ENCODE measurements at regions not wholly inside any gene's neighbourhood (a gene's known extent, or its start where the extent isn't known, plus 50 kb on each side); places are given as distances from the start of the nearest gene placed in this dataset.

- no peak for DNase-seq (ENCODE audit: low read depth in 2 of 2)
Measured at GRCh38 chr1:222105861-222106260, 364.0 kb upstream of the DUSP10 start.

GRCh38 chr1:222105393-222105737 lies 363.5 kb upstream of the DUSP10 start:
- DNase-seq (ENCODE audit: low read depth in 2 of 2) = no peak

GRCh38 chr1:222104694-222105392 lies 363.0 kb upstream of the DUSP10 start:
- DNase-seq (ENCODE audit: low read depth in 2 of 2) = no peak

- no peak for DNase-seq (ENCODE audit: low read depth in 2 of 2)
Measured at GRCh38 chr1:222104097-222104496, 362.2 kb upstream of the DUSP10 start.

GRCh38 chr1:222099746-222100145 lies 357.9 kb upstream of the DUSP10 start:
- no peak for DNase-seq (ENCODE audit: low read depth in 2 of 2)

- no peak for DNase-seq (ENCODE audit: low read depth in 2 of 2)
Measured at GRCh38 chr1:222098404-222098803, 356.5 kb upstream of the DUSP10 start.

GRCh38 chr1:222097588-222097987 lies 355.7 kb upstream of the DUSP10 start:
- no peak for DNase-seq (ENCODE audit: low read depth in 2 of 2)

GRCh38 chr1:222096883-222097282 lies 355.0 kb upstream of the DUSP10 start:
- no peak for DNase-seq (ENCODE audit: low read depth in 2 of 2)

- DNase-seq (ENCODE audit: low read depth in 2 of 2) = no peak
Measured at GRCh38 chr1:222096476-222096772, 354.5 kb upstream of the DUSP10 start.

GRCh38 chr1:222095606-222096475 lies 354.0 kb upstream of the DUSP10 start:
- DNase-seq (ENCODE audit: low read depth in 2 of 2) = peak; percentile 31 to 45

- DNase-seq (ENCODE audit: low read depth in 2 of 2) = no peak
Measured at GRCh38 chr1:222093518-222093917, 351.6 kb upstream of the DUSP10 start.

- DNase-seq (ENCODE audit: low read depth in 2 of 2) = no peak
Measured at GRCh38 chr1:222090103-222090502, 348.2 kb upstream of the DUSP10 start.

- no peak for DNase-seq (ENCODE audit: low read depth in 2 of 2)
Measured at GRCh38 chr1:222087221-222087920, 345.5 kb upstream of the DUSP10 start.

- no peak for DNase-seq (ENCODE audit: low read depth in 2 of 2)
Measured at GRCh38 chr1:222084996-222085395, 343.1 kb upstream of the DUSP10 start.

GRCh38 chr1:222084048-222084447 lies 342.2 kb upstream of the DUSP10 start:
- DNase-seq (ENCODE audit: low read depth in 2 of 2) = no peak

- no peak for DNase-seq (ENCODE audit: low read depth in 2 of 2)
Measured at GRCh38 chr1:222081859-222082258, 340.0 kb upstream of the DUSP10 start.

GRCh38 chr1:222079566-222079965 lies 337.7 kb upstream of the DUSP10 start:
- no peak for DNase-seq (ENCODE audit: low read depth in 2 of 2)

GRCh38 chr1:222077206-222077605 lies 335.3 kb upstream of the DUSP10 start:
- no peak for DNase-seq (ENCODE audit: low read depth in 2 of 2)

GRCh38 chr1:222074317-222074716 lies 332.4 kb upstream of the DUSP10 start:
- DNase-seq (ENCODE audit: low read depth in 2 of 2) = no peak

GRCh38 chr1:222073307-222073995 lies 331.6 kb upstream of the DUSP10 start:
- DNase-seq (ENCODE audit: low read depth in 2 of 2) = no peak

GRCh38 chr1:222071387-222071786 lies 329.5 kb upstream of the DUSP10 start:
- DNase-seq (ENCODE audit: low read depth in 2 of 2) = no peak

- no peak for DNase-seq (ENCODE audit: low read depth in 2 of 2)
Measured at GRCh38 chr1:222068937-222069336, 327.0 kb upstream of the DUSP10 start.

Measured in stimulated activated CD4-positive, alpha-beta T cell treated with anti-CD3 and anti-CD28 coated beads, Interleukin-4, amount 100 ng/mL, for 48 hours (primary cell).